ENCODE measurements at regions not wholly inside any gene's neighbourhood (a gene's known extent, or its start where the extent isn't known, plus 50 kb on each side); places are given as distances from the start of the nearest gene placed in this dataset.

DNA sequence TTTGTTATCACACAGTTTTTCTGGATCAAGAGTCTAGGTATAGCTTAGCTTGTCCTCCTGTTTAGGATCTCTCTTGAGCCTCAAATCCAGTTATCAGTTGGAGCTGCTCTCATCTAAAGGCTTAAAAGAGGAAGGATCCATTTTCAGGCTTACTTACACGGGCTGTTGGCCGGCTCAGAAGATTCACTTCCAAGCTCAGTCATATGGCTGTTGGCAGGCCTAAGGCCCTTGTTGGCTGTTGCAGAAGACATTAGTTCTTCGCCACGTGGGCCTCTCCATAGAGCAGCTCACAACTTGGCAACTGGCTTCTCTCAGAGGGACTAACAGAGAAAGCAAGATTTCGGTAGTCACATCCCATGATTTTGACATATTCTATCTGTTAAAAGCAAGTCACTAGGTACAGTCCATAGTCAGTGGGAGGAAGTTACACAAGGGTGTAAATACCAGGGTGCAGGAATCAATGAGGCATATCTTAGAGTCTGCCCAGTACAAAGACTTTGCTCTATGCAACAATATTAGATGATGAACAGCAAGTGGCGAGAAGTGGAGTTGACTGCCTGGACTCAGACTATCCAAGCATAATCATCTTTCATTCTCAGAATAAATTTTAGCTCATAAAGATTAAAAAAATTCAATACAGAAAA lies 280.1 kb upstream of the MBL2 start:
- TF ChIP-seq GATA3 (IDR thresholded peaks at IDR 0.05; ENCODE audit: low read depth, low read length) (no peak), GATA2 (IDR thresholded peaks at IDR 0.05; ENCODE audit: low read depth, low read length) (no peak)

GRCh38 chr10:53045315-53045714 lies 272.7 kb upstream of the MBL2 start:
- no peak for TF ChIP-seq GATA2 (IDR thresholded peaks at IDR 0.05; ENCODE audit: low read depth, low read length)

DNA sequence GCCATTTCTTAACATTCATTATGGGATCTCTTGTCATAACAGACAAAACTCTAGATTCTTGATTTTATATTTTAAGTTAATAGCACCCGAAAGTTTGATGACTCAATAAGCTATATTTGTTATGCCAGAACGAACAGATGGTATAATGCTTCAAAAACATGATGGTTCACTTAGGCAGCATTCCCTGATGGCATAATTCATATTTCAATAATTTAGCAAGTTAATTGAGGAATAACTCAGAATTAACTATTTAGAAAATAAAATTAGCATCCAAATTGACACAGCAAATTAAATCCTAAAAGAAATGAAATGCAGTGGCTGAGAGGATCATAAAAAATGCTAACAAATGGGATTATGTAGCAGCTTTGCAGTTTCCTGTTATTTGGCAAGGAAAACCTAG lies 260.8 kb upstream of the MBL2 start:
- TF ChIP-seq GATA3 (IDR thresholded peaks at IDR 0.05; ENCODE audit: low read depth, low read length) = no peak
- TF ChIP-seq GATA2 (IDR thresholded peaks at IDR 0.05; ENCODE audit: low read depth, low read length) = no peak

GRCh38 chr10:53029449-53029848 lies 256.9 kb upstream of the MBL2 start:
- no peak for TF ChIP-seq GATA3 (IDR thresholded peaks at IDR 0.05; ENCODE audit: low read depth, low read length)
- no peak for TF ChIP-seq GATA2 (IDR thresholded peaks at IDR 0.05; ENCODE audit: low read depth, low read length)

GRCh38 chr10:53025172-53025711 lies 252.7 kb upstream of the MBL2 start:
- TF ChIP-seq GATA3 (IDR thresholded peaks at IDR 0.05; ENCODE audit: low read depth, low read length) (no peak), GATA2 (IDR thresholded peaks at IDR 0.05; ENCODE audit: low read depth, low read length) (no peak)

DNA sequence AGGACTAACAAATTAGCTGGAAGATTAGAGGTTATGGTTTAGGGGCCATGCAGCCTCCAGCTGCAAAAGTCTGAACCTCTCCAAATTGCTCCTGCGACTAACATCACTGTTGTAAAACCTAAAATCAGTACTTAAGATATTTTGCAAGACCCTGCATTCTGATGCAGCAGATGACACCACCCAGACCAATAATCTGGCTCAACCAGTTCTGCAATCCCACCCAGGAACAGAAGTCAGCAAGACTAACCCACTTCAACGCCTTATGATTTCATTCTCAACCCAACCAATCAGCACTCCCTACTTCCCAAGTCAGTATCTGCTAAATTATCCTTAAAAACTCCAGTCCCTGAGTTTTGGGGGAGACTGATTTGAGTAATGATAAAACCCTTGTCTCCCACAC lies 250.8 kb upstream of the MBL2 start:
- TF ChIP-seq GATA3 (IDR thresholded peaks at IDR 0.05; ENCODE audit: low read depth, low read length) (no peak), GATA2 (IDR thresholded peaks at IDR 0.05; ENCODE audit: low read depth, low read length) (no peak)

- TF ChIP-seq GATA3 (IDR thresholded peaks at IDR 0.05; ENCODE audit: low read depth, low read length) = no peak
- TF ChIP-seq GATA2 (IDR thresholded peaks at IDR 0.05; ENCODE audit: low read depth, low read length) = no peak
Observed at GRCh38 chr10:53022611-53023088, 250.1 kb upstream of the MBL2 start.

- TF ChIP-seq GATA3 (IDR thresholded peaks at IDR 0.05; ENCODE audit: low read depth, low read length) (no peak), GATA2 (IDR thresholded peaks at IDR 0.05; ENCODE audit: low read depth, low read length) (no peak)
Observed at GRCh38 chr10:53013201-53013810, 240.7 kb upstream of the MBL2 start.

GRCh38 chr10:53009961-53010907 lies 237.7 kb upstream of the MBL2 start:
- TF ChIP-seq GATA3 (IDR thresholded peaks at IDR 0.05; ENCODE audit: low read depth, low read length) = no peak
- TF ChIP-seq GATA2 (IDR thresholded peaks at IDR 0.05; ENCODE audit: low read depth, low read length) = no peak

GRCh38 chr10:53007527-53007842 lies 234.9 kb upstream of the MBL2 start:
- TF ChIP-seq GATA3 (IDR thresholded peaks at IDR 0.05; ENCODE audit: low read depth, low read length) (no peak), GATA2 (IDR thresholded peaks at IDR 0.05; ENCODE audit: low read depth, low read length) (no peak)

GRCh38 chr10:53006663-53007526 lies 234.3 kb upstream of the MBL2 start:
- TF ChIP-seq GATA3 (IDR thresholded peaks at IDR 0.05; ENCODE audit: low read depth, low read length) = no peak
- TF ChIP-seq GATA2 (IDR thresholded peaks at IDR 0.05; ENCODE audit: low read depth, low read length) = no peak

DNA sequence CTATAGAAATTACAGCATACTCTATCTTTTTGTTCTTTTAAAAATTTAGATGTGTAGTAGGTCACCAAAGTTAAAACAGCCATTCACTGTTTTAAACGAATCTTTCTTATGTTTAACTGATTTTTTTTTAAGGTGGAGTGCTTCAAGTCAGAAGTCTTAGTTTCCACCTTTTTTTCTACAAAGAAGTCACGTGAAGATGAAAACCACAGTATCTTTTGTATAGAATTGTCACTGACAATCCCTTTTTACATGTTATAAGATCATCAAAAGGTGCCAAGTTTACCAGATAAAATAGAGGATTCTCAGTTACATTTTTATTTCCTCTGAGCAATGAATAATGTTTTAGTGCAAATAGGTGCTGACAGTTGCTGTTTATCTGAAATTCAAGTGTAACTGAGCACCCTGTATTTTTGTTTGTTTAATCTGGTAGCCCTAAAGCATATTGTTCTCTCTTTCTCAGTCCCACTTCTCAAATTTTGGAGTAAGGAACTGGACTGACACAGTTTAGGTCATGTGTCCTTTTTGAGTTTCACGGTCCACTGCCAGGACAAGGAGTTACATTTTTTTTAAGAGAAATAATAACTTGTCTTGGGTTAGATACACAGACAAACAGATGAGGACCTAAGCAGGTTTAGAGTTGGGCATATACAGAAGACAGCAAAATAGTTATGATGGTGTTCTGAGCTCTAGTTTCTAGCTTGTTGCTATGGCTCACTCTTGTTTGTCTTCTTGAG lies 233.2 kb upstream of the MBL2 start:
- TF ChIP-seq GATA3 (IDR thresholded peaks at IDR 0.05; ENCODE audit: low read depth, low read length) = no peak
- TF ChIP-seq GATA2 (IDR thresholded peaks at IDR 0.05; ENCODE audit: low read depth, low read length) = no peak

- TF ChIP-seq GATA2 (IDR thresholded peaks at IDR 0.05; ENCODE audit: low read depth, low read length) = no peak
- no peak for TF ChIP-seq GATA3 (IDR thresholded peaks at IDR 0.05; ENCODE audit: low read depth, low read length)
Observed at GRCh38 chr10:53003094-53003493, 230.5 kb upstream of the MBL2 start.
